ENCODE measurements at regions not wholly inside any gene's neighbourhood (a gene's known extent, or its start where the extent isn't known, plus 50 kb on each side); places are given as distances from the start of the nearest gene placed in this dataset.

- DNase-seq (ENCODE audit: low read depth, low spot score) (no peak), ATAC-seq (no peak)
- H2AFZ ChIP-seq (ENCODE audit: low read depth, low read length, poor library complexity, severe bottlenecking), result no peak overlapping the region
- H4K20me1 ChIP-seq (ENCODE audit: insufficient read depth), result no peaks in the 10 kb centered on the region
- RAD21 ChIA-PET (ENCODE audit: low non-redundant PET in 1 of 2, low total read pairs in 2 of 2, uncharacterized antibody in 2 of 2, unreplicated experiment in 2 of 2), result no interaction called here
- no peak overlapping the region for H3K4me2 ChIP-seq (ENCODE audit: low read length)
- no peak overlapping the region for H3K9ac ChIP-seq (ENCODE audit: low read length)
- H3K27me3 ChIP-seq (ENCODE audit: insufficient read depth, low read length), result 0 out of 2 replicates have a peak, but pooled peaks cover 7% of the 10 kb centered on the region
- BruUV-seq (replicated peaks), result no TSS peak
- H3K9me2 ChIP-seq (ENCODE audit: insufficient read depth), result no peaks in the 10 kb centered on the region
- H3K4me1 ChIP-seq (ENCODE audit: control insufficient read depth in 1 of 2, insufficient read depth in 2 of 2, low read length in 2 of 2), result peaks cover 4 to 9% of the 10 kb centered on the region in 2 experiments; a peak in 3 of 4 replicates
- no peak for TF ChIP-seq FOSL1 (IDR thresholded peaks at IDR 0.05; ENCODE audit: low read depth)
- H3K27ac ChIP-seq (ENCODE audit: low read depth, low read length), result no peak overlapping the region
- H3K36me3 ChIP-seq (ENCODE audit: control insufficient read depth in 1 of 2, insufficient read depth in 2 of 2, low read length in 2 of 2), result no peaks in the 10 kb centered on the region
- no peak overlapping the region for H3K4me3 ChIP-seq (replicated peaks in 1 of 2; ENCODE audit: low read depth in 1 of 2, low read length in 2 of 2)
- POLR2A ChIA-PET, result no interaction called here
- intact Hi-C loops (cut with micrococcal nuclease), result no loop called here
- H3K79me2 ChIP-seq (ENCODE audit: insufficient read depth, low read length), result no peaks in the 10 kb centered on the region
- H3K9me3 ChIP-seq (ENCODE audit: control insufficient read depth in 1 of 2, insufficient read depth in 1 of 2, low read depth in 1 of 2, low read length in 2 of 2), result no peaks in the 10 kb centered on the region
- CTCF ChIA-PET, result no interaction called here
Observed at GRCh38 chr12:111038077-111038476, 117.7 kb upstream of the MYL2 start.

GRCh38 chr12:111037047-111037446 lies 116.7 kb upstream of the MYL2 start:
- BruUV-seq (replicated peaks), result no TSS peak
- CTCF ChIA-PET, result no interaction called here
- Histone ChIP-seq H2AFZ (ENCODE audit: low read depth, low read length, poor library complexity, severe bottlenecking) (no peak overlapping the region), H3K4me1 (ENCODE audit: control insufficient read depth in 1 of 2, insufficient read depth in 2 of 2, low read length in 2 of 2) (peaks cover 4 to 9% of the 10 kb centered on the region in 2 experiments; a peak in 3 of 4 replicates), H3K4me3 (replicated peaks in 1 of 2; ENCODE audit: low read depth in 1 of 2, low read length in 2 of 2) (no peak overlapping the region), H3K79me2 (ENCODE audit: insufficient read depth, low read length) (no peaks in the 10 kb centered on the region), H3K9me3 (ENCODE audit: control insufficient read depth in 1 of 2, insufficient read depth in 1 of 2, low read depth in 1 of 2, low read length in 2 of 2) (no peaks in the 10 kb centered on the region), H3K9me2 (ENCODE audit: insufficient read depth) (no peaks in the 10 kb centered on the region), H3K36me3 (ENCODE audit: control insufficient read depth in 1 of 2, insufficient read depth in 2 of 2, low read length in 2 of 2) (no peaks in the 10 kb centered on the region), H3K4me2 (ENCODE audit: low read length) (no peak overlapping the region), H4K20me1 (ENCODE audit: insufficient read depth) (no peaks in the 10 kb centered on the region), H3K27ac (ENCODE audit: low read depth, low read length) (no peak overlapping the region), H3K9ac (ENCODE audit: low read length) (no peak overlapping the region), H3K27me3 (ENCODE audit: insufficient read depth, low read length) (0 out of 2 replicates have a peak, but pooled peaks cover 7% of the 10 kb centered on the region)
- DNase-seq (ENCODE audit: low read depth, low spot score) (no peak), ATAC-seq (no peak)
- POLR2A ChIA-PET, result no interaction called here
- no peak for TF ChIP-seq EGR1 (IDR thresholded peaks at IDR 0.05; ENCODE audit: low read depth)
- TF ChIP-seq, protein P1, sequence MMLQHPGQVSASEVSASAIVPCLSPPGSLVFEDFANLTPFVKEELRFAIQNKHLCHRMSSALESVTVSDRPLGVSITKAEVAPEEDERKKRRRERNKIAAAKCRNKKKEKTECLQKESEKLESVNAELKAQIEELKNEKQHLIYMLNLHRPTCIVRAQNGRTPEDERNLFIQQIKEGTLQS (IDR thresholded peaks at IDR 0.05), result no peak
- no peak for TF ChIP-seq ZBTB33 (IDR thresholded peaks at IDR 0.05; ENCODE audit: extremely low read depth, insufficient replicate concordance, low read length)
- no peak for TF ChIP-seq ZNF274 (IDR thresholded peaks at IDR 0.05; ENCODE audit: low read depth, low read length)
- no peak for TF ChIP-seq YY1 (IDR thresholded peaks at IDR 0.05; ENCODE audit: extremely low read depth, insufficient replicate concordance, low read depth, low read length)
- no peak for TF ChIP-seq MAX (IDR thresholded peaks at IDR 0.05)
- TF ChIP-seq POLR2A (IDR thresholded peaks at IDR 0.05; ENCODE audit: borderline replicate concordance, extremely low read depth, insufficient read depth, insufficient read length), result no peak
- no peak for TF ChIP-seq ZFX (IDR thresholded peaks at IDR 0.05)
- TF ChIP-seq, protein P2, sequence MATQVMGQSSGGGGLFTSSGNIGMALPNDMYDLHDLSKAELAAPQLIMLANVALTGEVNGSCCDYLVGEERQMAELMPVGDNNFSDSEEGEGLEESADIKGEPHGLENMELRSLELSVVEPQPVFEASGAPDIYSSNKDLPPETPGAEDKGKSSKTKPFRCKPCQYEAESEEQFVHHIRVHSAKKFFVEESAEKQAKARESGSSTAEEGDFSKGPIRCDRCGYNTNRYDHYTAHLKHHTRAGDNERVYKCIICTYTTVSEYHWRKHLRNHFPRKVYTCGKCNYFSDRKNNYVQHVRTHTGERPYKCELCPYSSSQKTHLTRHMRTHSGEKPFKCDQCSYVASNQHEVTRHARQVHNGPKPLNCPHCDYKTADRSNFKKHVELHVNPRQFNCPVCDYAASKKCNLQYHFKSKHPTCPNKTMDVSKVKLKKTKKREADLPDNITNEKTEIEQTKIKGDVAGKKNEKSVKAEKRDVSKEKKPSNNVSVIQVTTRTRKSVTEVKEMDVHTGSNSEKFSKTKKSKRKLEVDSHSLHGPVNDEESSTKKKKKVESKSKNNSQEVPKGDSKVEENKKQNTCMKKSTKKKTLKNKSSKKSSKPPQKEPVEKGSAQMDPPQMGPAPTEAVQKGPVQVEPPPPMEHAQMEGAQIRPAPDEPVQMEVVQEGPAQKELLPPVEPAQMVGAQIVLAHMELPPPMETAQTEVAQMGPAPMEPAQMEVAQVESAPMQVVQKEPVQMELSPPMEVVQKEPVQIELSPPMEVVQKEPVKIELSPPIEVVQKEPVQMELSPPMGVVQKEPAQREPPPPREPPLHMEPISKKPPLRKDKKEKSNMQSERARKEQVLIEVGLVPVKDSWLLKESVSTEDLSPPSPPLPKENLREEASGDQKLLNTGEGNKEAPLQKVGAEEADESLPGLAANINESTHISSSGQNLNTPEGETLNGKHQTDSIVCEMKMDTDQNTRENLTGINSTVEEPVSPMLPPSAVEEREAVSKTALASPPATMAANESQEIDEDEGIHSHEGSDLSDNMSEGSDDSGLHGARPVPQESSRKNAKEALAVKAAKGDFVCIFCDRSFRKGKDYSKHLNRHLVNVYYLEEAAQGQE (IDR thresholded peaks at IDR 0.05; ENCODE audit: low read depth), result no peak
- TF ChIP-seq SRF (IDR thresholded peaks at IDR 0.05; ENCODE audit: low read depth), result no peak
- no peak for TF ChIP-seq SP1 (IDR thresholded peaks at IDR 0.05; ENCODE audit: low read depth)
- RAD21 ChIA-PET (ENCODE audit: low non-redundant PET in 1 of 2, low total read pairs in 2 of 2, uncharacterized antibody in 2 of 2, unreplicated experiment in 2 of 2), result no interaction called here
- intact Hi-C loops (cut with micrococcal nuclease), result no loop called here
